HEK293T (cell line): ENCODE measurements at regions not wholly inside any gene's neighbourhood (a gene's known extent, or its start where the extent isn't known, plus 50 kb on each side); places are given as distances from the start of the nearest gene placed in this dataset.

ENCODE experiments used
- CTCF ChIA-PET: fragments of 350-600 bp; formaldehyde crosslinking; extraction: SDS; loops from one replicate; lab custom pipeline; 2021; ENCODE audit warnings: antibody characterized with exemption, inconsistent platforms; lab: Yijun Ruan, JAX
- POLR2A ChIA-PET: fragments of 350-600 bp; formaldehyde crosslinking; extraction: SDS; loops from one replicate; lab custom pipeline; 2020; ENCODE audit warnings: antibody characterized with exemption, inconsistent platforms; lab: Yijun Ruan, JAX
- DNase-seq: peaks from one replicate; pipeline ENCODE4 v3.0.0; 2012; ENCODE audit warnings: mixed read lengths; ENCODE audit errors: extremely low spot score
- ARNT ChIP-seq: fragments of 450-650 bp; IDR thresholded peaks from 2 replicates; pipeline ENCODE4 v1.6.1; 2017; ENCODE audit warnings: mild to moderate bottlenecking
- BHLHE40 ChIP-seq: fragments of 450-650 bp; IDR thresholded peaks from 2 replicates; pipeline ENCODE4 v1.6.1; 2016; ENCODE audit warnings: mild to moderate bottlenecking, moderate library complexity, borderline replicate concordance
- CTBP1 ChIP-seq: fragments of 450-650 bp; IDR thresholded peaks from 2 replicates; pipeline ENCODE4 v1.6.1; 2016; ENCODE audit warnings: borderline replicate concordance
- ELF4 ChIP-seq: fragments of 450-650 bp; IDR thresholded peaks from 2 replicates; pipeline ENCODE4 v1.6.1; 2017; ENCODE audit warnings: antibody characterized with exemption
- FOXA1 ChIP-seq: fragments of 450-650 bp; IDR thresholded peaks from 2 replicates; pipeline ENCODE4 v1.6.1; 2016; ENCODE audit warnings: mild to moderate bottlenecking
- FOXK2 ChIP-seq: fragments of 450-650 bp; IDR thresholded peaks from 2 replicates; pipeline ENCODE4 v1.6.1; 2016; ENCODE audit warnings: mild to moderate bottlenecking
- FOXM1 ChIP-seq: fragments of 450-650 bp; IDR thresholded peaks from 2 replicates; pipeline ENCODE4 v1.6.1; 2017; ENCODE audit warnings: mild to moderate bottlenecking, borderline replicate concordance
- HDGF ChIP-seq: fragments of 450-650 bp; IDR thresholded peaks from 2 replicates; pipeline ENCODE4 v1.6.1; 2017; ENCODE audit warnings: antibody characterized with exemption, borderline replicate concordance
- L3MBTL2 ChIP-seq: fragments of 450-650 bp; conservative IDR thresholded peaks from 2 replicates; pipeline ENCODE4 v1.6.1; 2016; ENCODE audit warnings: mild to moderate bottlenecking
- LEF1 ChIP-seq: fragments of 450-650 bp; IDR thresholded peaks from 2 replicates; pipeline ENCODE4 v1.6.1; 2017; ENCODE audit warnings: mild to moderate bottlenecking, borderline replicate concordance
- NFRKB ChIP-seq: fragments of 450-650 bp; IDR thresholded peaks from 2 replicates; pipeline ENCODE4 v1.6.1; 2016; ENCODE audit warnings: mild to moderate bottlenecking, moderate library complexity
- PKNOX1 ChIP-seq: fragments of 450-650 bp; IDR thresholded peaks from 2 replicates; pipeline ENCODE4 v1.6.1; 2016
- SP1 ChIP-seq: fragments of 450-650 bp; IDR thresholded peaks from 2 replicates; pipeline ENCODE4 v1.6.1; 2017
- SUZ12 ChIP-seq: fragments of 450-650 bp; IDR thresholded peaks from 2 replicates; pipeline ENCODE4 v1.6.1; 2016; ENCODE audit warnings: mild to moderate bottlenecking
- TARDBP ChIP-seq: fragments of 450-650 bp; IDR thresholded peaks from 2 replicates; pipeline ENCODE4 v1.6.1; 2016
- ZNF384 ChIP-seq: fragments of 450-650 bp; IDR thresholded peaks from 2 replicates; pipeline ENCODE4 v1.6.1; 2016

GRCh38 chr4:185941461-185941860 lies 127.5 kb upstream of the TLR3 start:
- no peak for DNase-seq
- TF ChIP-seq L3MBTL2 = no peak
- POLR2A ChIA-PET = no interaction called here
- CTCF ChIA-PET = interaction anchor here (0.7 kb wide), 1 partner anchor 28 kb away, joined by 8 read pairs; no protein-coding TSS in a partner anchor

- TF ChIP-seq HDGF (no peak), CTBP1 (no peak), ARNT (no peak), PKNOX1 (no peak), TARDBP (no peak), NFRKB (no peak), FOXM1 (no peak)
- CTCF ChIA-PET = no interaction called here
- DNase-seq = no peak
- POLR2A ChIA-PET = no interaction called here
These were observed 123.7 kb upstream of the TLR3 start for GRCh38 chr4:185945252-185945651.

GRCh38 chr4:185945906-185946305 lies 123.0 kb upstream of the TLR3 start:
- no peak for TF ChIP-seq FOXK2
- TF ChIP-seq ZNF384 = no peak
- no peak for TF ChIP-seq TARDBP
- no peak for TF ChIP-seq LEF1
- no peak for TF ChIP-seq NFRKB
- no peak for TF ChIP-seq SP1
- no peak for TF ChIP-seq SUZ12
- no peak for TF ChIP-seq ARNT
- no peak for TF ChIP-seq FOXA1
- TF ChIP-seq BHLHE40 = no peak
- no peak for TF ChIP-seq ELF4
- no peak for TF ChIP-seq FOXM1
- no peak for TF ChIP-seq CTBP1
- TF ChIP-seq HDGF = no peak
- DNase-seq = no peak
- ChIA-PET POLR2A (no interaction called here), CTCF (no interaction called here)

- TF ChIP-seq HDGF (no peak), FOXA1 (no peak), ZNF384 (no peak), FOXM1 (no peak), SP1 (no peak), ARNT (no peak), PKNOX1 (no peak), FOXK2 (no peak), ELF4 (no peak), CTBP1 (no peak), NFRKB (no peak), LEF1 (no peak), SUZ12 (no peak)
- CTCF ChIA-PET = no interaction called here
- POLR2A ChIA-PET = no interaction called here
- no peak for DNase-seq
These were observed 118.1 kb upstream of the TLR3 start for GRCh38 chr4:185950891-185951290.

- no peak for TF ChIP-seq FOXK2
- no peak for TF ChIP-seq SUZ12
- no peak for TF ChIP-seq LEF1
- ChIA-PET POLR2A (no interaction called here), CTCF (no interaction called here)
- no peak for DNase-seq
These were observed 113.7 kb upstream of the TLR3 start for GRCh38 chr4:185955151-185955770.

- POLR2A ChIA-PET = no interaction called here
- no peak for DNase-seq
- no peak for TF ChIP-seq FOXM1
- no peak for TF ChIP-seq FOXK2
- TF ChIP-seq HDGF = no peak
- no peak for TF ChIP-seq SP1
- TF ChIP-seq CTBP1 = no peak
- TF ChIP-seq ELF4 = no peak
- no peak for TF ChIP-seq PKNOX1
- no peak for TF ChIP-seq FOXA1
- TF ChIP-seq NFRKB = no peak
- TF ChIP-seq TARDBP = no peak
- no peak for TF ChIP-seq ARNT
- no peak for TF ChIP-seq BHLHE40
- TF ChIP-seq ZNF384 = no peak
- TF ChIP-seq L3MBTL2 = no peak
- no peak for TF ChIP-seq LEF1
- no peak for TF ChIP-seq SUZ12
- CTCF ChIA-PET = interaction anchor here (0.6 kb wide), 1 partner anchor 221 kb away, joined by 3 read pairs; no protein-coding TSS in a partner anchor
These were observed 113.0 kb upstream of the TLR3 start for GRCh38 chr4:185955826-185956543.

GRCh38 chr4:185956544-185956940 lies 112.4 kb upstream of the TLR3 start:
- CTCF ChIA-PET = no interaction called here

More at GRCh38 chr4:185956544-185956940, 112.4 kb upstream of the TLR3 start:
- POLR2A ChIA-PET = no interaction called here
- DNase-seq = no peak
- TF ChIP-seq NFRKB (no peak), ZNF384 (no peak), ELF4 (no peak), FOXA1 (no peak), BHLHE40 (no peak), PKNOX1 (no peak), FOXK2 (no peak), CTBP1 (no peak), SUZ12 (no peak), FOXM1 (no peak), HDGF (no peak), LEF1 (no peak), SP1 (no peak), L3MBTL2 (no peak), TARDBP (no peak), ARNT (no peak)
